ENCODE measurements at regions not wholly inside any gene's neighbourhood (a gene's known extent, or its start where the extent isn't known, plus 50 kb on each side); places are given as distances from the start of the nearest gene placed in this dataset.

- Mint-ChIP-seq H3K36me3 (ENCODE audit: insufficient read depth) (no peaks in the 10 kb centered on the region), H3K4me1 (ENCODE audit: low read depth) (no peaks in the 10 kb centered on the region), H3K27me3 (peaks cover 2% of the 10 kb centered on the region), H3K27ac (no peak overlapping the region), H3K4me3 (ENCODE audit: low read depth) (no peak overlapping the region), H3K9me3 (ENCODE audit: low read depth) (no peaks in the 10 kb centered on the region)
- no peak for TF ChIP-seq CTCF (IDR thresholded peaks at IDR 0.05; ENCODE audit: unreplicated experiment)
- DNase-seq (ENCODE audit: low spot score, unreplicated experiment) = no peak
Measured at GRCh38 chr12:127422935-127423566, 843.9 kb upstream of the TMEM132C start.

- Mint-ChIP-seq H3K9me3 (ENCODE audit: low read depth) (no peaks in the 10 kb centered on the region), H3K36me3 (ENCODE audit: insufficient read depth) (no peaks in the 10 kb centered on the region), H3K27me3 (peaks cover 2% of the 10 kb centered on the region), H3K27ac (no peak overlapping the region), H3K4me3 (ENCODE audit: low read depth) (no peak overlapping the region), H3K4me1 (ENCODE audit: low read depth) (no peaks in the 10 kb centered on the region)
- DNase-seq (ENCODE audit: low spot score, unreplicated experiment) = no peak
- no peak for TF ChIP-seq CTCF (IDR thresholded peaks at IDR 0.05; ENCODE audit: unreplicated experiment)
Measured at GRCh38 chr12:127425474-127425873, 841.5 kb upstream of the TMEM132C start.

GRCh38 chr12:127428420-127428819 lies 838.5 kb upstream of the TMEM132C start:
- no peak overlapping the region for H3K4me3 Mint-ChIP-seq (ENCODE audit: low read depth)
- H3K36me3 Mint-ChIP-seq (ENCODE audit: insufficient read depth) = no peaks in the 10 kb centered on the region
- peaks cover 3% of the 10 kb centered on the region for H3K4me1 Mint-ChIP-seq (ENCODE audit: low read depth)
- H3K9me3 Mint-ChIP-seq (ENCODE audit: low read depth) = no peaks in the 10 kb centered on the region
- peaks cover 5% of the 10 kb centered on the region for H3K27me3 Mint-ChIP-seq
- TF ChIP-seq CTCF (IDR thresholded peaks at IDR 0.05; ENCODE audit: unreplicated experiment) = no peak
- H3K27ac Mint-ChIP-seq = no peak overlapping the region
- no peak for DNase-seq (ENCODE audit: low spot score, unreplicated experiment)

- TF ChIP-seq CTCF (IDR thresholded peaks at IDR 0.05; ENCODE audit: unreplicated experiment) = no peak
- no peaks in the 10 kb centered on the region for H3K36me3 Mint-ChIP-seq (ENCODE audit: insufficient read depth)
- H3K27me3 Mint-ChIP-seq = peaks cover 10% of the 10 kb centered on the region
- no peak overlapping the region for H3K27ac Mint-ChIP-seq
- H3K4me1 Mint-ChIP-seq (ENCODE audit: low read depth) = peaks cover 3% of the 10 kb centered on the region
- H3K9me3 Mint-ChIP-seq (ENCODE audit: low read depth) = no peaks in the 10 kb centered on the region
- H3K4me3 Mint-ChIP-seq (ENCODE audit: low read depth) = no peak overlapping the region
- no peak for DNase-seq (ENCODE audit: low spot score, unreplicated experiment)
Measured at GRCh38 chr12:127429551-127430285, 837.3 kb upstream of the TMEM132C start.

- Mint-ChIP-seq H3K27me3 (peaks cover 10% of the 10 kb centered on the region), H3K36me3 (ENCODE audit: insufficient read depth) (no peaks in the 10 kb centered on the region), H3K9me3 (ENCODE audit: low read depth) (no peaks in the 10 kb centered on the region), H3K4me3 (ENCODE audit: low read depth) (no peak overlapping the region), H3K4me1 (ENCODE audit: low read depth) (peaks cover 3% of the 10 kb centered on the region), H3K27ac (no peak overlapping the region)
- DNase-seq (ENCODE audit: low spot score, unreplicated experiment) = no peak
- TF ChIP-seq CTCF (IDR thresholded peaks at IDR 0.05; ENCODE audit: unreplicated experiment) = no peak
Measured at GRCh38 chr12:127430401-127430800, 836.6 kb upstream of the TMEM132C start.

Measured in progenitor cell of endocrine pancreas (in vitro differentiated cells).